GM19455 (cell line): ENCODE measurements at regions not wholly inside any gene's neighbourhood (a gene's known extent, or its start where the extent isn't known, plus 50 kb on each side); places are given as distances from the start of the nearest gene placed in this dataset.

Experiments used
- ATAC-seq: cut with Tn5 transposase; IDR thresholded peaks from one replicate; pipeline ENCODE4 v1.9.1; 2021; ENCODE audit not compliant: unreplicated experiment

DNA sequence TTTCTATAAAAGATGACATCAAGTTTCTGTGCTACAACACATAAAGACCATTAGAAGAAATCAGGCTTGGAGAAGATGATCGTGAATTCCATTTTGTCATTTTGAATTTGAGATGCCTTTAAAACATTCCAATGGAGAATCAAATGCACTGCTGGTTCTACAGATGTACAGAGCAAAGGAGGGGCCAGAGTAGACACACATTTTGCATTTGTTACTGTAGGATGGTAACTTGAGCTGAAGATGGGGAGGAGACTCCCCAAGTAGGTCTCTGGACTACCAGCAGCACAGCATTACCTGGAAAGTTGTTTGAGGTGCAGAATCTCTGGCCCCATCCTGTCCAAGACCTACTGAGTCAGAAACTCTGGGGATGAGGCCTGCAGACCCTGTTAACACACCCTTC, 121.6 kb upstream of the RALGAPA2 start:
- ATAC-seq = no peak

DNA sequence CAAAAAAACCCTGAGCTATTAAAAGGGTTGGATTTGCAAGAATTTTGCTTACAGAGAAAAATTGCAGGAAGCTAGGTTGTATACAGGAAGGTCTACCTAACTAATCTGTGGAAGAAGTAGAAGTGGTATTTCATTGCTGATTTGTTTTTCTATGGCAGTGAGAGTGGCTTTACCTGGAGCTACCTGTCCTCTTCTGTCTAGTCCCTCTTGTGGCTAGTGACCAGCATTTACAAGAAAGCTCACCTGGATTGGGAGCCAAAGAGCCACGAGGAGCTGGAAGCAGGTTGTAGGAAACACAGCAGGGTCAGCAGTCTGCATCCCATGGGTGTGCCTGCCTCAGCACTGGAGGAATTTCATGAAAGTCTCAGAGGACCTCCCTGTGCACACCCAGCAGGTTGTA, 120.3 kb upstream of the RALGAPA2 start:
- ATAC-seq = no peak

DNA sequence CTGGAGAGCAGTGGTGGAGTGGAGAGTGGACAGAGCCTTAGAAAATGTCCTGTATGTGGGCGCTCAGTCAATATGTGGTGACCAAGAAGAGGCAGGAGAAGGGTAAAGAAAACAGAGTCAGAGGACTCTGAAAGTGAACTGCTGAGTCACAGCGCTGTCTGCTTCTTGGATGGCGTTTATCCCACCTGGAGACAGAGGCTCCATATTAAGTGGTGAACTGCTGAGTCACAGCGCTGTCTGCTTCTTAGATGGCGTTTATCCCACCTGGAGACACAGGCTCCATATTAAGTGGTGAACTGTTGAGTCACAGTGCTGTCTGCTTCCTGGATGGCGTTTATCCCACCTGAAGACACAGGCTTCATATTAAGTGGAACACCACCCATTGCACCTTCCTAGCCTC, 119.3 kb upstream of the RALGAPA2 start:
- no peak for ATAC-seq

DNA sequence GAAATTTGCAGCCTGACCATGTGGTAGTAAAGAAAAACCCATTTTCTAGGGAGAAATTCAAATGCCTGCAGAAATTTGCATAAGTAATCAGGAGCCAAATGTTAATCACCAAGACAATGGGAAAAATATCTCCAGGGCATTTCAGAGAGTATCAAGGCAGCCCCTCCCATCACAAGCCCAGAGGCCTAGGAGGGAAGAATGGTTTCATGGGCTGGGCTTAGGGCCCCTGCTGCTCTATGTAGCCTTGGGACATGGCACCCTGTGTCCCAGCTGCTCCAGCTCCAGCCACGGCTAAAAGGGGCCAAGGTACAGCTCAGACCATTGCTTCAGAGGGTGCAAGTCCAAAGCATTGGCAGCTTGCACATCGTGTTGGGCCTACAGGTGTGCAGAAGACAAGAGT, 117.2 kb upstream of the RALGAPA2 start:
- no peak for ATAC-seq

DNA sequence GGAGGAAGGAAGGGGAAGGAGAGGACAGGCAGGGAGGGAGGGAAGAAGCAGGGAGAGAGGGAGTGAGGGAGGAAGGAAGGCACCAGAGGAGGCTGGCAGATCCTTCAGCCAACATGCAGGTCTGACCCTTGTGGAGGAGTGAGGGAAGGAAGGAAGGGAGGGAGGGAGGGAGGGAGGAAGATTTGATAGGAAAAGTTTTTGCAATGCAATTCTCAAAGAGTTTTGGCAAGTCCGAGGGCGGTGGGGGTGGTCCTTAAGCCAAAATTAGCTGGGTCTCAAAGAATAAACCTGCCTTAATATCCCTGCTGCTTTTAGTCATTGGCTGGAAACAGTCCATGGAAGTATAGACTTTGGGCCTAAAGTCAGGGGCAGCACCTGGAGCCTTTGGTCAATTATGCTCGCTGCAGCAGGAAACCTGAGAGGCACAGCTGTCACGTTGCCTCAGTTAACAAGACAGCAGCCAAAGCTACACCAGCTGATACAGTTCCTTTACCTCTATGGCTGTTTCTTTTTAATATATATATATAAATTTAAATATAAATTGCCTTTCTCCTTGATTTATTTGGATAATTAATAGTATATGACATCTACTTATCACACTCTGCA, 115.7 kb upstream of the RALGAPA2 start:
- ATAC-seq = no peak

DNA sequence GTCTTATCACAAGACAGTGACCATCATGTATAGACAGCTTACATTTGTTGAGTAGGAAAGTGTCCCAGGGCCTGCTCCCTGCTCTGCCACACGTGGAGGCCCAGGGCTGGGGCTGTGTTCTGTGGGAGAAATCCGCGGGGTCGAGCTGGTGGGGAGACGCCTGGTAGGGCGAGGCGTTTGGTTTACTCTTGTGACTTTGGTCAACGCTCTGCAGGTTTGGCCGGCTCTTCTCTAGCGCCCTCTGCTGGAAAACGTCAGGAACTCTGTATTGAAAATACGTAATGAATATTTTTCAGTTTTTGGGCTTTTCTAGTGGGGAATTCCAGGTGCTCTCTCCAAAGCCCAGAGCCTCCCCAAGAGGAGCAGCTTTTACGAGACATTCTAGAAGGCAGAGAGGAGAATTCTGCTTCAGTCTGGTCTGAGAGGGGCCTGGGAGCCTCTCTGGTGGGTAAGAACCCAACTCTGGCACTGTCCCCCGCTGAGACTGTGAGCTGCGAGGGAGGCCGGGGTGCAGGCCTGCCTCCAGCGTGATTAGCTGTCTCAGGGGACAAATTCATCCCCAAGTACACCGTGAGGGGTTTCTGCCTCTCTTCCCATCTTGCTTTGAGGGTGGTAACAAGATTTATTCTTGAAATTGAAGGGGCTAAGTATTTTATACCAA, 112.6 kb upstream of the RALGAPA2 start:
- ATAC-seq = no peak

DNA sequence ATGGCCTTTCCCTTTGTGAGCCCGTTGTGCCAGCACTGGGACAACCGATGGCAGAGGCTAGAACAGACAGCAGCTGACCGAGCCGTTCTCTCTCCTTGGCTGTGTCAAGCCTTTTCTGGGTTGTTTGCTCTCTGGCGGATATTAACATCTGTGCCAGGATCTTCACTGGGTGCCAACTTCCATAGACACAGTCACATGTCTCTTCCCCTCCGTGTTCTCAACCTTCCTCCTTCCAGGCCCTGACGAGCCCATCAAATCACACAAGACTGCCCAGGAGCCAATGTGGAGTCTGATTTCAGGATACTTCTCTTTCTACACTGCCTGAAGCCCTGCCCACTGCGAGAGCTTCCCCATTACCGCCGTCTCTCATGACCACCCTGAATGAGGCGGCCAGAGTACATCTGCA, 111.0 kb upstream of the RALGAPA2 start:
- ATAC-seq = no peak

DNA sequence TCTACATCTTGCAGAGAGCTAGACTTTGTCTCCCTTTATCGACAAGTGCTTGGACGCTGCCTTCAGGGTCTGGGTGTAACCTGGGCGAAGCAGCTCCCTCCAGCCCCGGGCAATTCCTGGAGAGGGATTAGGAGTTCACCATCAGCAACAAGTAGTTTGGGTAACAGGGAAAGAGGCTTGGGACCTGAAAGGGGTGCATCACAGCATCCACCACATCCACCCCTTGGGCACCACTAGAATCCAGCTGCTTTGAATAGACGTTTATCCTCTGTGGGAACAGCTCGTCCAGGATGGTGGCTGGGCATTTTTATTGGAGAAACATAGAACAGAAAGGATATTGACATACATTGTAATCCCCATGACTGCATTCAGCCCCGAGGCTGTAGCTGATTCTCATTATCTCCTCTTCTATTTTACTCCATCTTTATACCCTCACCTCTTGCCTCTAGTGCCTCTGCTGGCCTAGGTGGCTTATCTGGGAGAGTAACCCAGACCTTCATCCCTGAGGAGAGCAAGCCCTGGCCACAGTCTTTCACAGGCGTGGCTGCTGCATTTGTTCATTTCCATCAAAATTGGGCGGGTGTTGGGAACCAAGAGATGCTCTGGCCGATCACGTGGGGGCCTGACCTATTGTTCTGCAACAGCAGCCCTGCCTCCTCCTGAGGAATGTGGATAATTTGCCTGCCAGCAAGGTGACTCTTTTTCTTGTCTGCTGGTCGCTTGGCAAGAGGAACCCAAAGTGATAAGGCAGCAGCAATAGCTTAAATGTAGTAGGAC, 109.2 kb upstream of the RALGAPA2 start:
- no peak for ATAC-seq

DNA sequence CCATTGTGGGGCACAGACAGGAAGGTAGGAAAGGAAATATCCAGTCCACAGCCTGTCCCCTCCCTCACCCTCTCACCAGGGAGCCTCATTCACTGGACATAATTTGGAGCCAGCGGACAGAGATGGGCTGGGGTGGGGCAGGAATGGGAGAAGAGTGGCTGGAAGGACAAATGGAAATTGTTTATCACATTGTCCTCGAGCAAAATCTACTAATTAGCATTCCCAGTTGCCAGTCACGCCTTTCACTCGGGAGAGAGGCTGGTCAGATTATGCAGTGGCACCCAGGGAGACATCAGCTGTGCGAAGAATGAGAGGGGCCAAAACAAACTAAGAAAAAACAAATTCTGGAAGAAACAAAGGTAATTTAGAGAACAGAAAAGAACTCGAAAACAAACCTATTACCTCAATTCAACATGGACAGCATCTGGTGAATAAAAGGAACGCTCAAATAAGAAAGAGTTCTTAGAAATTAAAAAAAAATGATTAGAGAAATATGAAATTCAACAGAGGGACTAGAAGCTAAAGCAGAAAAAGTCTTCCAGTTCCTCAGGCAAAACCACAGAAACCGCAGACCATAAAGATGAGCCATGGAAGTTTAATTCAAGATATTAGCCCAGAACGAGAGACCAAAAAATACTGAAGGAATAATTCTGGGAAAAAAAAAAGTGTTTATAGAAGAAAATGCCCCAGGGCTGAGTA, 108.5 kb upstream of the RALGAPA2 start:
- ATAC-seq = no peak

DNA sequence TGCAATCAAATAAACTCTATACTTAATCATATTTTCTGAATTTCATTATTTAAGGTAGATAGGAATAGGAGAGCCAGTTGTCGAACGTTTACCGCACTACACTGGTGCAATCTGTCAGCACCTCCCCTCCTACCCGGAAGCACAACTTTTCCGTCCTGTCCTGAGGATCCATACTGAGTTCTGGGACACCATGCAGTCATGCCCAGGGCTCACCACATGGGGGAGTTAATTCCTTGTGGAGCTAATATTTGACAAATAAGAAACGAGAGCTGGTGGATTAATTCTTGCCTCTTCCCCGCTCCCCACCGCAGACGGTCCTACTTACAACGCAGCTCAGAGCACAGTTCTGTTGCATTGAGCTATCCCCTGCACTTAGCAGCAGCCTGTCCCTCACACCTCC, 107.7 kb upstream of the RALGAPA2 start:
- no peak for ATAC-seq

DNA sequence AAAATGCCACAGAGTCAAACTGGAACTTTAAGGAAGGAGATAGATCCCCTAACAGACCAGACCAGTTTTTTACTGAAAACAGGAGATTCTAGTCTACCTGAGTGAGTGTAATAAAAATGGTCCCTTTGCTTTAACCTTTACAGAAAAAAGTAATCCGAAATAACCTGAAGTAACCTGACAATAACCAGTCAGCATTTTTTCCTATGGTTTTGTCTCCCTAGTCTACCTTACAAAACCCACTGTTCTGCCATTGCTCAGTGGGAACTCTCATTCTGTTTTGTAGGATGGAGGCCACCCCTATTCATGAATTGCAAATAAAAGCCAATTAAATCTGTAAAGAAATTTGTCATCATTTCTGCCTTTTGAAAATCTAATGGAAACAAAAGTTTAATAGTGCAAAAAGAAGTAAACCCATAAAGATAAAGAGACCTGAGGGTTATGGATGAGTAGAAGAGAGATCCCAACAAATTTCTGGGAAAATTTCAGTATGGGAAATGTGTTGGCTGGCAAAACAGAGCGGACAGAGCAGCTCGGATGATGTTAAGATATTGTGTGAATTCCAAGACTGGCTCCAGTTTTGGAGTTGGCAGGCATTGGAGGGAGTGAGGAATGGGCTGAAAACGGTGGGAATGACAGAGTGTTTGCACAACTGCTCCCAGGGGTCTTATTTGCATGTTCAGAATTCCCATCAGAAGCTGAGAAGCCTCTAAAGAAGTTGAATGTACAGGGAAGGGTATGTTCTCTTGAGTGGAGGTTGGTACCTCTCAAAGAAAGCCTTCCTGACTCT, 104.7 kb upstream of the RALGAPA2 start:
- no peak for ATAC-seq

DNA sequence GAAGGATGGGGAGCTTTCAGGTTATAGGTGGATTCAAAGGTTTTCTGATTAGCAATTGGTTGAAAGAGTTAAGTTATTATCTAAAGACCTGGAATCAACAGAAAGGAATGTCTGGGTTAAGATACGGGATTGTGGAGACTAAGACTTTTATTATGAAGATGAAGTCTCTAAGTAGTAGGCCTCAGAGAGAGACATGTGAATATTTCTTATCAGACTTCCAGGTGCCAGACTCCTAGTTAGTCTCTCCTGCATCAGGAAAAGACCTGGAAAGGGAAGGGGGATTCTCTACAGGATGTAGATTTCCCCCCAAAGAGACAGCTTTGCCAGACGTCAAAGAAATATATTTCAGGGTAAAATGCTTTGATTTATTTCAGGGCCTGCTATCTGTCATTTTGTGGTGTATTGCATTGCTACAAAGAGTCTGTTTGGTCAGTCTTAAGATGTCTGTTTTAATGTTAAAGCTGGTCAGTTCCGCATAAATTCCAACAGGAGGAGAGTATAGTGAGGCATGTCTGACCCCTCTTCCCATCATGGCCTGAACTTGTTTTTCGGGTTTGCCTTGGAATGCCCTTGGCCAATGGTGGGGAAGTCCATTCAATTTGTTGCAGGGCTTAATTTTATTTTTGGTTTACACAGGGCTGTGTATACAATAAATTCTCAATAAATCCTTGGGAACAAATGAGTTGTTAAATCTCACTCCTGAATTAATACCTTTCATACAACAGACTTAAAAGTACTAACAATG, 103.4 kb upstream of the RALGAPA2 start:
- ATAC-seq = no peak

DNA sequence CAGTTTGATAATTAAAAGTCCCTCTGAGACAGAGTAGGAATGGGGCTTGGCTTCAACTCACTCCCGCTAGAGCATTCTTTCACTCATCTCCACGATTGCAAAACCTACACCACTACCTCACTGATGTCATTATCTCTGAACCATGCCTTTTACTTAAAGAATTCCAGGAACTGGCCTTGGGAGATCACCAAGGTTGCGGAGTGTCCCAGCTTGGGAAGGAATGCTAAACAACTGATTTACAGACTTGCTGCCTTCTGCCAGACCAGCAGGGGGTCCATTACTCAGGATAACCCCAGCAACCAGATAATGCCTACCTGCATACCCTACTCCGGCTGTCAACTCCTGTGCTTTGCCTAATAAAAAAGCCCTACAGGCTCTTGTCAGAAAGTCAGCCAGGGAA, 102.2 kb upstream of the RALGAPA2 start:
- no peak for ATAC-seq

DNA sequence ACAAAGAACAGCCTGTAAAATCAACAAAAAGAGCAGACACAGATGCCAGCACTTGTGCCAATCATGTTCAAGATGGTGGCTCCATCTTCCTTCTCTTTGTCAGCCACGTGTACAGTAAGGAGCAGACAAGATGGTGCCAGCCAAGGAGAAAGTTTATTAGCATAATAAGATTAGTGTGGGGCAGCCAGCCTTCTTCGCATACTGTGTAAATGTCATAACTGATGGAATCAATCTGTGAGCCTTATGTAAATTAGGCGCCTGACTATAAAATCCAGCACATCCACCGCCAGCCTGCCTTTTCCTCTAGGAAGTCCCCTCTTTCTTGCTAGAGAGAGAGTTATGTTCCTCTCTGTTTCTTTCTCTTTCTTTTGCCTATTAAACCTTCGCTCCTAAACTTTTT, 99.7 kb upstream of the RALGAPA2 start:
- ATAC-seq = no peak

DNA sequence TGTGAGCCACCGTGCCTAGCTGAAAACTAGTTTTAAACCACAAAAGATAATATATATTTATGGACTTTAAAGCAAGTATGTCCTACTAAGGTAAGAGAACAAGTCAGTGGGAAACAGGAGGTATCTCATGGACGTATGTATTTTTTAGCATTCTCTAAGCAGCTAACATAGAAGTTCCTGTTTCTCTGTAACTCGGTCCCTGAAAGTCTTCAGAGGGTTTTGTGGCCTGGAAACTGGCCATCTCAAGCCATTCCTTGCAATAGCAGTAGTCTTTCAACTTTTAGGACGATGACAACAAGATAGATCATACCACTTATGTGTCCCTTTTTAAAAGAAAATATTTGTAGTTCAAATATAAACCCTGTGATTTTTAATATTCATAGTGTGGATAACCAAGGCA, 95.6 kb upstream of the RALGAPA2 start:
- ATAC-seq = no peak

DNA sequence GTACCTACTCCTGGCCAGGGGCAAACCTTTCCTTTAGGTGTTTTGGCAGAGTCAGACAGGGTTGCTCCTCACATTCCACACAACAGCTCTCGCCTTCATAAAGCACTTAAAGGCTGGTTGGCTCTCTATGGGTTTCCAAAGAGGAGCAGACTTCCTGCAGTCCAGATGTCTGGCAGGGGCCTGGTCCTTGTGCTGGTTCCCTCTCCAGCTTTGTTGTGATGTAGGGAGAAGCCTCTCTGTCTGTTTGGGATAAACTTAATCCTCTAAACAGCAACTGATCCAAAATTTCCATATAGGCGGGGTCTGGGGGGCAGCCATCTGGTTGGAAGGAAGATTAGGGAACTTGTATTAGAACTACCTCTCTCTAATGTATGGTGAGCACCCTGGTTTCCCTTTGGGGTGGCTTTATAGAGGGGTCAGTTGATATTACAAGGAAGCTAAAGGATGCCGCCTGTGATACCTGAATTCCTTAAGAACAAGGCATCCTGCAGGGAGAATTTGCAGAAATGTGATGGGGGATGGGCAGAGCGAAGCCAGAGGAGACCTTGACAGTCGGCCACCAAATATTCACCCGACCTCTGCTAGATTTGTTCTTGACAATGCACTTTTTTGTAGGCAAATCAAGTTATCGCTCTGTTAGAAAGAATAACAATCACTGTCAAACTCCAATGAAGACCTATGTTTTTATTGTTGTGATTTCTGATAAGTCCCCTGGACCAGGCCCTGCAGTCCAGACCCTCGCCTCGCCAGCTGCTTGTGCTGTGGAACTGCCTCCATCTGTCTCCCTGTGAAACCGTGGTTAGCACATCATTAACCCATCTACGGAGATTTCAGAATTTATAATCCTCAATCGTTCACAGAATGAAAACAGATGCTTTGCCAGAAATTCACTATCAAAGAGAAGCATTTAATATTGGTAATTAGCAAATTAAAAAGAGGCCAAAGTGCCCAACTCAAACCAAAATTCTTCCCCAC, 94.0 kb upstream of the RALGAPA2 start:
- ATAC-seq = no peak

DNA sequence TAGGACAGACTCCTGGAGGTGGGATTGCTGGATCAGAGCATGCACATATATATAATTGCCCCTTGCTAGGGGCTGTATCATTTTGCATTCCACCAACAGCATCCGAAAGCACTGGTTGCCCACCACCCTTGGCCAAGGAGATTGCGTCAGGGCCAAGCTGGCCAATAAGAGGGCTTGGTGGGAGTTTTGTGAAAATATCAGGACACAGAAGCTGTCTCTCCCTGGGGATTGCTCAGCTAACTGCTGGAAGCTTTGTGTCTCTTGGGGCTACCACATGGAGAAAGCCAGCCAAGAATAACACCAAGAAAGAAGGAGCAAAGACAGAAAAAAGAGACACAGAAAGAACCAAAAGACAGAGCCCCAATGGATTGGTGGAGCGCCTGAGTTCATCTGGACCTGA, 90.6 kb upstream of the RALGAPA2 start:
- no peak for ATAC-seq

DNA sequence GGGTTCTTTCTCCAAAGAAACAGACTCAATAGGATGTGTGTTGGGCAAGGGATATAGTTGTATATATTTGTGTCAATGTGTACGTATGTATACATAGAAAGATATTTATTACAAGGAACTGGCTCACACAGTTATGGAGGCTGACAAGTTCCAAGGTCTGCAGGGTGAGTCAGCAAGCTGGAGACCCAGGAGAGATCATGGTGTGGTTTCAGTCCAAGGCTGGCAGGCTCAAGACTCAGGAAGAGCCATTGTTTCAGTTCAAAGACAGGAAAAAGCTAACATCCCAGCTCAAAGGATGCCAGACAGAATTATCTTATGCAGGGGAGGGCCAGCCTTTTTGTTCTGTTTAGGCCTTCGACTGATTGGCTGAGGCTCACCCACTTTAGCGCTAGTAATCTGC, 89.9 kb upstream of the RALGAPA2 start:
- no peak for ATAC-seq

DNA sequence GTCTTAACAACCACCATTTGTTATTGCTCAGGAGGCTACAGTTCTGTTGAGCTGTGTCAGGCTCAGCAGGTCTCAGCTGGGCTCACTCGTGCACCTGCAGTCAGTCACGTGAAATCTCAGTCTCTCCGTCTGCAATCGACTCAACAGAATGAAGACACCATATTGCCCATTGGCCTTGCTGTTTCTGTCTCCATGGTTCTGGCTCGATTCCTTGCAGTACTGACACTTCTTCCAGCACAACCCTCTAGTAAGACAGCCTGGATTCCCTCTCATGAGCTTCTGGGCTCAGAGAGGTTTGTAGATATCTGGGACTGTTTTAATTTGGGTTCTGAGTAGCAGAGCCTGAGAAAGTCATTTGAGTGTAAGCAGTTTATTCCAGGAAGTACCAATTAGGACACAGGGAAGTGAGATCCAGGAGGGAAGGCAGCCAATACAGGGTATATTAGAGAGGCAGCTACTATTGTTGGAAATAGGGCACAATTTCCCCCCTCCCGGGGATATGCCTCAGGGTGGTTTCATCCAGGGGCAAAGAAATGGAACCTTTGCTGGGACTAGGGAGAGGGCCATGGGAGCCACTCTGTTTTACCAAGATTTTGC, 87.4 kb upstream of the RALGAPA2 start:
- no peak for ATAC-seq
